ENCODE measurements at regions not wholly inside any gene's neighbourhood (a gene's known extent, or its start where the extent isn't known, plus 50 kb on each side); places are given as distances from the start of the nearest gene placed in this dataset.

- Histone ChIP-seq H3K27me3 (ENCODE audit: control insufficient read depth in 2 of 2, insufficient read depth in 2 of 2, low read length in 2 of 2) (no peaks in the 10 kb centered on the region), H3K79me2 (ENCODE audit: insufficient read depth, low read length) (no peaks in the 10 kb centered on the region), H3K36me3 (replicated peaks in 1 of 2; ENCODE audit: control insufficient read depth in 1 of 2, insufficient read depth in 2 of 2, low read length in 2 of 2) (no peaks in the 10 kb centered on the region), H3K4me2 (replicated peaks; ENCODE audit: extremely low read depth, low read length, poor library complexity, severe bottlenecking) (no peak overlapping the region), H3K4me1 (ENCODE audit: control insufficient read depth in 1 of 2, insufficient read depth in 2 of 2, low read length in 2 of 2) (no peaks in the 10 kb centered on the region), H2AFZ (ENCODE audit: insufficient read depth, low read depth, low read length, poor library complexity, severe bottlenecking) (no peak overlapping the region), H3K9ac (ENCODE audit: insufficient read depth, low read length, poor library complexity, severe bottlenecking) (no peak overlapping the region), H3K27ac (ENCODE audit: low read depth in 1 of 2, low read length in 2 of 2) (no peak overlapping the region), H3K9me3 (replicated peaks in 1 of 2; ENCODE audit: control insufficient read depth in 1 of 2, insufficient read depth in 1 of 2, low read length in 2 of 2) (no peaks in the 10 kb centered on the region), H3K4me3 (replicated peaks in 1 of 3; ENCODE audit: low read depth in 2 of 3, low read length in 3 of 3) (no peak overlapping the region), H4K20me1 (ENCODE audit: insufficient read depth, low read length) (no peaks in the 10 kb centered on the region)
- intact Hi-C loops (cut with micrococcal nuclease), result no loop called here
- Mint-ChIP-seq H3K4me3 (no peak overlapping the region), H3K36me3 (no peaks in the 10 kb centered on the region), H3K27me3 (ENCODE audit: low read depth in 3 of 3) (no peaks in the 10 kb centered on the region), H3K4me1 (no peaks in the 10 kb centered on the region), H3K9me3 (peaks cover 0 to 3% (median 0%) of the 10 kb centered on the region in 7 donors), H3K27ac (no peak overlapping the region)
- no peak for DNase-seq
- 100% methylated on average over 2 of the region's 3 CpGs for WGBS (ENCODE audit: insufficient coverage)
- TF ChIP-seq CTCF (IDR thresholded peaks at IDR 0.05), result no peak
Observed at GRCh38 chr7:86485827-86486226, 157.9 kb upstream of the GRM3 start.

- H3K4me3 ChIP-seq (replicated peaks in 1 of 3; ENCODE audit: low read depth in 2 of 3, low read length in 3 of 3), result no peak overlapping the region
- TF ChIP-seq CTCF (IDR thresholded peaks at IDR 0.05), result no peak
- no peak overlapping the region for H3K4me3 Mint-ChIP-seq
- H3K27me3 ChIP-seq (ENCODE audit: control insufficient read depth in 2 of 2, insufficient read depth in 2 of 2, low read length in 2 of 2), result no peaks in the 10 kb centered on the region
- no peaks in the 10 kb centered on the region for H3K36me3 Mint-ChIP-seq
- H3K27ac Mint-ChIP-seq, result no peak overlapping the region
- WGBS (ENCODE audit: insufficient coverage), result 43% methylated on average over 2 of the region's 2 CpGs
- no peak overlapping the region for H3K9ac ChIP-seq (ENCODE audit: insufficient read depth, low read length, poor library complexity, severe bottlenecking)
- no peak overlapping the region for H3K27ac ChIP-seq (ENCODE audit: low read depth in 1 of 2, low read length in 2 of 2)
- no peaks in the 10 kb centered on the region for H3K79me2 ChIP-seq (ENCODE audit: insufficient read depth, low read length)
- H3K4me2 ChIP-seq (replicated peaks; ENCODE audit: extremely low read depth, low read length, poor library complexity, severe bottlenecking), result no peak overlapping the region
- DNase-seq, result no peak
- intact Hi-C loops (cut with micrococcal nuclease), result loop anchor here in 1 of 2 donors (10.0 kb wide), 1 partner anchor 1434 kb away; no protein-coding TSS in a partner anchor
- no peak overlapping the region for H2AFZ ChIP-seq (ENCODE audit: insufficient read depth, low read depth, low read length, poor library complexity, severe bottlenecking)
- H3K4me1 ChIP-seq (ENCODE audit: control insufficient read depth in 1 of 2, insufficient read depth in 2 of 2, low read length in 2 of 2), result no peaks in the 10 kb centered on the region
- peaks cover 0 to 2% (median 0%) of the 10 kb centered on the region in 7 donors for H3K9me3 Mint-ChIP-seq
- no peaks in the 10 kb centered on the region for H3K9me3 ChIP-seq (replicated peaks in 1 of 2; ENCODE audit: control insufficient read depth in 1 of 2, insufficient read depth in 1 of 2, low read length in 2 of 2)
- H3K27me3 Mint-ChIP-seq (ENCODE audit: low read depth in 3 of 3), result no peaks in the 10 kb centered on the region
- H3K4me1 Mint-ChIP-seq, result no peaks in the 10 kb centered on the region
- no peaks in the 10 kb centered on the region for H3K36me3 ChIP-seq (replicated peaks in 1 of 2; ENCODE audit: control insufficient read depth in 1 of 2, insufficient read depth in 2 of 2, low read length in 2 of 2)
- H4K20me1 ChIP-seq (ENCODE audit: insufficient read depth, low read length), result no peaks in the 10 kb centered on the region
Observed at GRCh38 chr7:86479144-86479543, 164.6 kb upstream of the GRM3 start.
